PC-3 (cell line): ENCODE measurements at regions not wholly inside any gene's neighbourhood (a gene's known extent, or its start where the extent isn't known, plus 50 kb on each side); places are given as distances from the start of the nearest gene placed in this dataset.

Experiments used
- ATAC-seq: fragments of 200-7000 bp; cut with Tn5 transposase; 2 replicates; pipeline ENCODE4 v1.9.1; 2020; ENCODE audit warnings: mild to moderate bottlenecking, moderate library complexity
- BruUV-seq: library from RNA; stranded (reverse); fragments of 400-500 nt; replicated peaks from 2 replicates; lab custom pipeline; 2021; lab: Mats Ljungman, UMichigan
- CTCF ChIA-PET: fragments of 300-600 bp; sonication (Branson Sonifier 250); formaldehyde crosslinking; loops from one replicate; lab custom pipeline; 2022; ENCODE audit warnings: antibody characterized with exemption; lab: Charles Lee
- POLR2A ChIA-PET: fragments of 300-600 bp; sonication (Branson Sonifier 250); formaldehyde crosslinking; loops from one replicate; lab custom pipeline; 2022; ENCODE audit warnings: antibody characterized with exemption; ENCODE audit not compliant: unreplicated experiment; lab: Charles Lee
- DNase-seq: peaks from one replicate; pipeline ENCODE4 v3.0.0-alpha.2; 2015
- H2AFZ ChIP-seq: fragments of 300-600 bp; sonication (generic); 2 replicates; pipeline ENCODE4 v1.6.0; 2016; ENCODE audit warnings: antibody characterized with exemption, low read length
- H3F3A ChIP-seq: fragments of 300-600 bp; sonication (generic); one replicate; pipeline ENCODE4 v1.6.0; 2017; ENCODE audit warnings: antibody characterized with exemption, low read length, control low read depth, mild to moderate bottlenecking; ENCODE audit not compliant: unreplicated experiment
- H3K27ac ChIP-seq: fragments of 300-600 bp; sonication (generic); 2 replicates; pipeline ENCODE4 v1.5.1; 2016; ENCODE audit warnings: mild to moderate bottlenecking, low read length
- H3K27me3 ChIP-seq: fragments of 300-600 bp; sonication (generic); 2 replicates; pipeline ENCODE4 v1.6.1; 2016; ENCODE audit warnings: low read length, mixed read lengths
- H3K36me3 ChIP-seq: fragments of 300-600 bp; sonication (generic); 2 replicates; pipeline ENCODE4 v1.6.1; 2016; ENCODE audit warnings: low read depth, mixed run types, low read length, mixed read lengths
- H3K4me1 ChIP-seq: fragments of 300-600 bp; sonication (generic); 2 replicates; pipeline ENCODE4 v1.5.1; 2016; ENCODE audit warnings: low read length; ENCODE audit not compliant: insufficient read depth
- H3K4me2 ChIP-seq: fragments of 300-600 bp; sonication (generic); 2 replicates; pipeline ENCODE4 v1.6.0; 2016; ENCODE audit warnings: low read length
- H3K4me3 ChIP-seq: fragments of 300-600 bp; sonication (generic); 2 replicates; pipeline ENCODE4 v1.5.1; 2016; ENCODE audit warnings: mild to moderate bottlenecking, low read length, mixed read lengths
- H3K79me2 ChIP-seq: fragments of 300-600 bp; sonication (generic); 2 replicates; pipeline ENCODE4 v1.6.1; 2017; ENCODE audit warnings: low read length, mixed read lengths
- H3K9ac ChIP-seq: fragments of 300-600 bp; sonication (generic); 2 replicates; pipeline ENCODE4 v1.6.0; 2016; ENCODE audit warnings: mild to moderate bottlenecking, low read length
- H3K9me2 ChIP-seq: fragments of 300-600 bp; sonication (generic); replicated peaks from 2 replicates; pipeline ENCODE4 v1.6.1; 2016; ENCODE audit warnings: mixed run types, low read length, mixed read lengths
- H3K9me3 ChIP-seq: fragments of 300-600 bp; sonication (generic); 2 replicates; pipeline ENCODE4 v1.6.1; 2016; ENCODE audit warnings: low read length, mixed read lengths
- H4K20me1 ChIP-seq: fragments of 300-600 bp; sonication (generic); 2 replicates; pipeline ENCODE4 v1.6.1; 2016; ENCODE audit warnings: low read length, mixed read lengths
- EZH2 ChIP-seq: fragments of 300-600 bp; sonication (generic); IDR thresholded peaks from one replicate; pipeline ENCODE4 v1.6.1; 2017; ENCODE audit warnings: antibody characterized with exemption, mild to moderate bottlenecking, low read length; ENCODE audit not compliant: unreplicated experiment
- EZH2phosphoT487 ChIP-seq: fragments of 300-600 bp; sonication (generic); IDR thresholded peaks from 2 replicates; pipeline ENCODE4 v1.6.1; 2018; ENCODE audit warnings: mild to moderate bottlenecking, antibody characterized with exemption, low read length, borderline replicate concordance
- intact Hi-C: fragments of 100-400 bp; cut with micrococcal nuclease; formaldehyde crosslinking; loops from 2 replicates; pipeline ENCODE4 v1.9.0; 2023
- TF ChIP-seq, protein P1 (sequence below): fragments of 300-600 bp; sonication (generic); conservative IDR thresholded peaks from 2 replicates; pipeline ENCODE4 v1.5.1; 2017; ENCODE audit warnings: antibody characterized with exemption, low read depth, mild to moderate bottlenecking, low read length

DNA sequence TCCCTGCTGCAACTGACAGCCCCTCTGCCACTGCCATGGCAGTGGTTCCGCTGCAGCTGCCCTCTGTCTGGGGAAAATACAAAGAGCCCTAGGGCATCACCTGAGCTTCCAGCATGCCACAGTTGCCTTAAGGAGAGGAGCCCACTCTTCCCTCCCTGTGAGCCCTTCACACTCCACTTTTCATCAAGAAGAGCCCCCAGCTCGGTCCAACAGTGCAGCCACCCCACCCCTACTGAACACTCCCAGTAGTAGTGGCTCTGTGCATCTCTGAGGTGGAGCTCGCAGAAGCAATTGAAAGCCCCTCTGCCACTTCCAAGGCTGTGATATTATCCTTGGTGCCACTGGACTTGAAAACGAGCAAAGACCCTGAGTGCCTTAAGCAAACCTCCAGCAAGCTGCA, 696.8 kb upstream of the COX7C start:
- Histone ChIP-seq H4K20me1 (no peaks in the 10 kb centered on the region), H3K9ac (no peak overlapping the region), H2AFZ (peak overlapping the region; percentile 72), H3K27ac (no peak overlapping the region), H3K4me3 (no peak overlapping the region), H3K36me3 (no peaks in the 10 kb centered on the region), H3K4me2 (no peak overlapping the region), H3K9me3 (no peaks in the 10 kb centered on the region), H3K27me3 (no peaks in the 10 kb centered on the region), H3K79me2 (no peaks in the 10 kb centered on the region), H3K9me2 (no peaks in the 10 kb centered on the region), H3F3A (no peaks in the 10 kb centered on the region), H3K4me1 (no peaks in the 10 kb centered on the region)
- TF ChIP-seq EZH2phosphoT487 (no peak), EZH2 (no peak)
- TF ChIP-seq, protein P1, sequence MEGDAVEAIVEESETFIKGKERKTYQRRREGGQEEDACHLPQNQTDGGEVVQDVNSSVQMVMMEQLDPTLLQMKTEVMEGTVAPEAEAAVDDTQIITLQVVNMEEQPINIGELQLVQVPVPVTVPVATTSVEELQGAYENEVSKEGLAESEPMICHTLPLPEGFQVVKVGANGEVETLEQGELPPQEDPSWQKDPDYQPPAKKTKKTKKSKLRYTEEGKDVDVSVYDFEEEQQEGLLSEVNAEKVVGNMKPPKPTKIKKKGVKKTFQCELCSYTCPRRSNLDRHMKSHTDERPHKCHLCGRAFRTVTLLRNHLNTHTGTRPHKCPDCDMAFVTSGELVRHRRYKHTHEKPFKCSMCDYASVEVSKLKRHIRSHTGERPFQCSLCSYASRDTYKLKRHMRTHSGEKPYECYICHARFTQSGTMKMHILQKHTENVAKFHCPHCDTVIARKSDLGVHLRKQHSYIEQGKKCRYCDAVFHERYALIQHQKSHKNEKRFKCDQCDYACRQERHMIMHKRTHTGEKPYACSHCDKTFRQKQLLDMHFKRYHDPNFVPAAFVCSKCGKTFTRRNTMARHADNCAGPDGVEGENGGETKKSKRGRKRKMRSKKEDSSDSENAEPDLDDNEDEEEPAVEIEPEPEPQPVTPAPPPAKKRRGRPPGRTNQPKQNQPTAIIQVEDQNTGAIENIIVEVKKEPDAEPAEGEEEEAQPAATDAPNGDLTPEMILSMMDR = no peak
- ATAC-seq = no peak
- intact Hi-C loops = no loop called here
- ChIA-PET CTCF (no interaction called here), POLR2A (no interaction called here)
- DNase-seq = no peak
- no TSS peak for BruUV-seq

DNA sequence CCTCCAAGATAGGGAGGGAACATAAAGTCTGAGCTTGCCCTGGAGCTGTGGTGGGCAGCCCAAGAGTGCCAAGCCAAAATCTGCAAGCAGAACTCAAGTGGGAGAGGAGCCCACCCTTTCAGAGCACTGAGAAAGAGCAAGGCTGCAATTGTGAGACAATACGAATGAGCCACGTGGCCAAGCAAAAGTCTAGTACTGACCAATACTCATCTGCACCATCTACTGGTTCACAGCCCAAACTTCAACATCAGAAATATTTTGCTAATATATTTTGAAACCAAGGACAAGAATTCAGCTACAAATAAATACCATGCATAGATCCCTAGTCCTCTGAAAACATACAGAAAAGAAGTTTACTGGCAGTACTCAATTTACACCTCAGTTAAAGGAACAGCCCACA, 696.2 kb upstream of the COX7C start:
- no peak overlapping the region for H3K9ac ChIP-seq
- TF ChIP-seq EZH2phosphoT487 (no peak), EZH2 (no peak)
- TF ChIP-seq, protein P1 = peak; percentile 74
- H2AFZ ChIP-seq = peak overlapping the region; percentile 72

DNA sequence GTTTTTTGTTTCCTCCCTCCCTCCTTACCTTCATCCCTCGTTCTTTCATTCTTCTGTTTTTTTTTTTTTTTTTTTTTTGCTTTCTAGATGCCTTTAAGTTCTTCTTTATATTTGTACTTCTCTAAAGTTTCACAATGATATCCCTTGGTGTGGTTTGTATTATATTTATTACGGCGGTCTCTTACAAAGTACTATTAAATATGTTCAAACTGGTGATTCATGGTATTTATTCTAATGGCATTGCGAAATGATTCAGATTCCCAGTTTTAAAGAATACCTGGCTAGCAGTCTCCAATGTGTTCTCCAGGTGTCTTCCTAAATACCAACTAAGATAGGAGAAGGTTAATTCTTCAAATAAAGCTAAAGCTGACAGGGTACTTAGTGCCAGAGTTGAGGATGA, 690.1 kb upstream of the COX7C start:
- H3K27ac ChIP-seq = no peak overlapping the region
- no peak overlapping the region for H3K4me3 ChIP-seq
- H3K9me3 ChIP-seq = no peaks in the 10 kb centered on the region
- H3F3A ChIP-seq = no peaks in the 10 kb centered on the region
- intact Hi-C loops = no loop called here
- TF ChIP-seq, protein P1 = no peak
- no peak for TF ChIP-seq EZH2
- TF ChIP-seq EZH2phosphoT487 = no peak
- H3K4me2 ChIP-seq = 0 out of 2 replicates have a peak overlapping the region, but pooled peaks have one; percentile 23
- H3K79me2 ChIP-seq = no peaks in the 10 kb centered on the region
- ChIA-PET POLR2A (no interaction called here), CTCF (no interaction called here)
- no peaks in the 10 kb centered on the region for H3K9me2 ChIP-seq
- no peaks in the 10 kb centered on the region for H3K27me3 ChIP-seq
- BruUV-seq = no TSS peak
- peaks cover 23% of the 10 kb centered on the region for H3K4me1 ChIP-seq
- H4K20me1 ChIP-seq = no peaks in the 10 kb centered on the region
- DNase-seq (peak; percentile 71), ATAC-seq (peak; percentile 58)
- no peaks in the 10 kb centered on the region for H3K36me3 ChIP-seq
- no peak overlapping the region for H3K9ac ChIP-seq
- no peak overlapping the region for H2AFZ ChIP-seq

More for the DNA sequence above, 696.2 kb upstream of the COX7C start:
- Histone ChIP-seq H3K4me2 (no peak overlapping the region), H4K20me1 (no peaks in the 10 kb centered on the region), H3K4me3 (no peak overlapping the region), H3K36me3 (no peaks in the 10 kb centered on the region), H3K9me3 (no peaks in the 10 kb centered on the region), H3K9me2 (no peaks in the 10 kb centered on the region), H3K27me3 (no peaks in the 10 kb centered on the region), H3K27ac (no peak overlapping the region), H3F3A (no peaks in the 10 kb centered on the region), H3K4me1 (no peaks in the 10 kb centered on the region), H3K79me2 (no peaks in the 10 kb centered on the region)
- ATAC-seq (peak; percentile 56), DNase-seq (peak; percentile 59)
- no TSS peak for BruUV-seq
- intact Hi-C loops = no loop called here
- ChIA-PET POLR2A (interaction anchor here (0.5 kb wide), 1 partner anchor 197 kb away, joined by 5 read pairs; no protein-coding TSS in a partner anchor), CTCF (no interaction called here)
